Activated naive CD4-positive, alpha-beta T cell treated with anti-CD3 and anti-CD28 coated beads, Interleukin-2, amount 50 U/mL, for 16 hours (primary cell): ENCODE measurements at regions not wholly inside any gene's neighbourhood (a gene's known extent, or its start where the extent isn't known, plus 50 kb on each side); places are given as distances from the start of the nearest gene placed in this dataset.
"Not testable (repeated sequence)": the region's sequence is repeated elsewhere in the genome, so short reads cannot be mapped to it uniquely, and the experiment has no call there.

Source experiments
- DNase-seq: peaks from one replicate; pipeline ENCODE4 v3.0.0-alpha.2; 2020

DNA sequence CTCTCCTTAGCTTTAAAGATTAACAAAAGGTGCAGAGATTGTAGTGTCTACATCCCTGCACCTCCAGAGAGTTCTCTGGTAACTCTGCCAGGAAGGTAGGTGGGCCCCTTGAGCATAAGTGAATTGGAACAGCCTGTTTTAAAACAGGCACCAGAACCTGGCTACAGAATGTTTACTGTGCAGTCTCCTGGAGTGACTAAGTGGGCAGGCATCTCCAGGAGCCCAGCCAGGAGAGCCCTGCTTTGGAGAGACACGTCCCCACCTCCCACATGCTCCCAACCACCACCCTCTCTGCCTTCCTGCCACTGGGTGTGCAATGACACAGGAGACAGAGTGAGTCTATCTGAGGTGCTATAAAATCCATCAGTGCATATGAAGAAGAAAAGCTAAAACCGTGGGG, 110.3 kb upstream of the EYA4 start:
- DNase-seq = no peak

DNA sequence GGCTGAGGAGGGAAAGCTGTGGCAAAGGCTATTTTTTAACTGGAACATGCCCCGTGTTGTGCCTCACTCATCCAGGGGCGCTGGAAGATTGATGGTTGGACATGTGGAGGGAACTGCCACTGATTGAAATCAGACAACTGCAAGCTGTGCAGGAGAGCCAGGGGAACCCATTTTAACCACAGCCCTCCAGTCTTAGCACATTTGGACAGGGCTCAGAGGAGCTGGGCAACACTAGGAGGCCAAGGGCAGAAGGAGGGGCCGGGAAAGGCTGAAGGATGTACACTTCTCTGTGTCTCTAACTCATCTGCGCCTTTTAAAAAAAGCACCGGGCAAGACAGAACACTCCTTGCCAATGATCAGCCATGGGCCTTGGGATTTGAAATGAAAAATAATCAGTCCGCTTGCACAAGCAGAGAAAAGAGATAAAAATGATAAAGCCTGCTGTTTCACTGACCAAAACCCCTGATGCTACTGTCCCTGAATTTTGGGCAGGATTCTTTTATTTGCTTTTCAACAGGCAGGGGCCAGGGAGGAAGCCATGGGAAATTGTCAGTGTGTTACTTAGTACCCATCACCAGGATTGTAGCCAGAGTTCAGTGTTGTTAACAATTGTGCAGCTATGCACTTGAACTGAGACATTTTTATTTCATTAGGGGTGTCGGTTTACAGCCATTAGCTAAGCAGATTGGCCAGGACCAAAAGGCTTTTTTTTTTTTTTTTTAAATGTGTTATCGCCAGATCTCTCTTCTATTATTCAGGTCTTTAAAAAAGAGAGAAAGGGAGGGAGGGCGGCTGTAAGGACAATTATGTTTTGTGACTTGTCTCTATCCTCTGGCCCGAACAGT, 109.3 kb upstream of the EYA4 start:
- DNase-seq = no peak

GRCh38 chr6:133132466-133132971, 108.6 kb upstream of the EYA4 start:
- no peak for DNase-seq

- no peak for DNase-seq
Measured at GRCh38 chr6:133136177-133136880, 104.8 kb upstream of the EYA4 start.

DNA sequence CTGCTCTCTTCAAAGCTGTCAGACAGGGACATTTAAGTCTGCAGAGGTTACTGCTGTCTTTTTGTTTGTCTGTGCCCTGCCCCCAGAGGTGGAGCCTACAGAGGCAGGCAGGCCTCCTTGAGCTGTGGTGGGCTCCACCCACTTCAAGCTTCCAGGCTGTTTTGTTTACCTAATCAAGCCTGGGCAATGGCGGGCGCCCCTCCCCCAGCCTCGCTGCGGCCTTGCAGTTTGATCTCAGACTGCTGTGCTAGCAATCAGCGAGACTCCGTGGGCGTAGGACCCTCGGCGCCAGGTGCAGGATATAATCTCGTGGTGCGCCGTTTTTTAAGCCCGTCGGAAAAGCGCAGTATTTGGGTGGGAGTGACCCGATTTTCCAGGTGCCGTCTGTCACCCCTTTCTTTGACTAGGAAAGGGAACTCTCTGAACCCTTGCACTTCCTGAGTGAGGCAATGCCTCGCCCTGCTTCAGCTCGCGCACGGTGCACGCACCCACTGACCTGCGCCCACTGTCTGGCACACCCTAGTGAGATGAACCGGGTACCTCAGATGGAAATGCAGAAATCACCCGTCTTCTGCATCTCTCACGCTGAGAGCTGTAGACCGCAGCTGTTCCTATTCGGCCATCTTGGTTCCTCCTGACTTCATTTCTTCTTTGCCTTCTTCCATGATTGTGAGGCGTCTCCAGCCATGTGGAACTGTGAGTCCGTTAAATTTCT, 93.5 kb upstream of the EYA4 start:
- DNase-seq = not testable (repeated sequence)

DNA sequence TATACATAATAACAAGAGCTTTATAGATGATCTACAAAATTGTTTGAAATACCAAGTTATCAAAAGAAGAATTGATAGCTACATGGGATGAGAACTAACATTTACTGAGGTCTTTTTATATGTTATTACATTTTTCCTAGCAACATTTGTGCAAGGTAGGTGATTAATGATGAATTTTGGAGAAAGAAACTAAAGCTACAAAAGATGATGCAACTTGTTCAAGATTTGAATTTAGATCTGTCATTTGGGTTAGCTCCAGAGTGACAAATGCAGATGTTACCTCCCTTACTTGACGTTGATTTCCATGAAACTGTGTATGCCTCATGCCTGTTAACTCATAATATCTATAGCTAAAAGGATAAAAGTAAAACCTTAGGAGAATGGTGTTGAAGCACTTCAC, 84.5 kb upstream of the EYA4 start:
- DNase-seq = no peak

DNA sequence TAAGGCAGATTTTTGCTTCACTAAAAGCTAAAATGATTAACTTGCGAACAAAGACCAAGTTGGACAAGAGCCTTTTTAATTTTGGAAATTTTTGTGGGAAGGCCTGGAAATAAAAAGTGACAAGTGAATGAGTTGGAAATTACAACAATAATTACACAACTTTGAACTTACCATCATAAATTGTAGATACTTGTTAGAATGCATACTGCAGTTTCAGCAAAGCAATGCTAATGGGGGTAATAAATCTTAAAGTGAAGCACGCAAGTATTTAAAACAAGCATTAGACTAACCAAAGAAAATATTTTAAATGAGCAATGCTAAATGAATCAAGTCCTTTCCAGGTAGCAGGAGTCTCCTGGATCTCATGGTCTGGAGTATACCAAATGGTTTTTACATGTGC, 83.2 kb upstream of the EYA4 start:
- no peak for DNase-seq

DNA sequence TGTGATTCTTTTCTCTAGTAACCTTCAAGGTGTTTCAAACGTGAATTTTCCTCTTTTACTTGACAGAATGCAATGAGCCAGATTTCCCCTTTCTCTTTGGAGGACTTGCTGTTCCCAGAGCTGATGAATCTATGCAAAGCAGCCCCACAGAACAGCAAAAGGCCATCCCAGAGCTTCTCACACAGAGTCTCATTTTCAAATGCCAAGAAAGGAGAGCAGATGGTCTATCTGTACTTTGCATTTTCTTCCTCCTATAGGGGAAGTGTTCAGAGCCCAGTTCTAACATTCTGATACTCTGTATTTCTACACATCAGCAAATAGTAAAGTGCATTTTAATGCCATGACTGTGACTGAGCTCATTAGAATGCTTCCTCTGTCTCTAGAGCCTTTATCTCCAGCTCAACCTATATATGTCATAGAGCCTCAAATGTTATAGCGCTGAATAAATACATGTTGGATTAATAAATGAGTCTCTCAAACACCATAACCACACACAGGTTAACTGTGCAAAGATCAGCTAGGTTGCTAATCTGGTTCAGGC, 81.8 kb upstream of the EYA4 start:
- no peak for DNase-seq

- DNase-seq = no peak
Measured at GRCh38 chr6:133160536-133160935, 80.6 kb upstream of the EYA4 start.

DNA sequence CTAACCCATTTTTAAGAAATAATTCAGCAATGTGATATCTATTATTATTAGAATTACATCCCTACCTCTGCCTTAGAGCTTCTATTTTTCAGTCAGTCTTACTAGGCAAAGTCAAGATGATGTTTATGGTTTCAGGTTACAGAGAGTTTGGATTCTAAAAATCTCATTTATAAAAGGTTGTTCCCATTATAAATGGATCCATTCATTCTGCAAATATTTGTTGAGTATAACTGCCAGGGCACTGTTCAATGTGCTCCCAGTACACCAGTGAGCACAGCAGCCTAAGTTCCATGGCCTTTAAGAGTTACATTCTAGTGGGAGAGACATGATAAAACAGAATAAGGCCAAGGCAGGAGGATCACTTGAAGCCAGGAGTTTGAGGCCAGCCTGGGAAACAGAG, 75.9 kb upstream of the EYA4 start:
- no peak for DNase-seq

GRCh38 chr6:133166766-133167165, 74.4 kb upstream of the EYA4 start:
- no peak for DNase-seq

GRCh38 chr6:133169901-133170300, 71.3 kb upstream of the EYA4 start:
- no peak for DNase-seq

DNA sequence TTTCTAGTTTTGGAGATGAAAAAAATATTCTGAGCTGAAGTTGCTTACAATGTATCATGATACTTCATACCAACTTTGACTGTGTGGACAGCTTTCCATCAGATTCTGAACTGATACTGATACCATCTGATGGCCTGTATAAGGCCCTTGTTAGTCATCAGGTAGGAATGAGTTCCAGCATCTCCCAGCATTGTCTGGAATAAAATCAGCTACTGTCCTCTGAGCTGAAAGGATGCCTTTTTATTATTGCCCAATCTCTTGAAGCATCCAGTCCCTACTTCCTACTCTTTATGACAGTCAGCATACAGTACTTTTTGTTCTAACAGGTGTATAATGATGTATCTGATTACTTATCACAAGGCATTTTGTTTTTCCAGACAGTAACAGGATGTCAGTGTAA, 70.6 kb upstream of the EYA4 start:
- DNase-seq = no peak

GRCh38 chr6:133171989-133172604, 69.1 kb upstream of the EYA4 start:
- no peak for DNase-seq

DNA sequence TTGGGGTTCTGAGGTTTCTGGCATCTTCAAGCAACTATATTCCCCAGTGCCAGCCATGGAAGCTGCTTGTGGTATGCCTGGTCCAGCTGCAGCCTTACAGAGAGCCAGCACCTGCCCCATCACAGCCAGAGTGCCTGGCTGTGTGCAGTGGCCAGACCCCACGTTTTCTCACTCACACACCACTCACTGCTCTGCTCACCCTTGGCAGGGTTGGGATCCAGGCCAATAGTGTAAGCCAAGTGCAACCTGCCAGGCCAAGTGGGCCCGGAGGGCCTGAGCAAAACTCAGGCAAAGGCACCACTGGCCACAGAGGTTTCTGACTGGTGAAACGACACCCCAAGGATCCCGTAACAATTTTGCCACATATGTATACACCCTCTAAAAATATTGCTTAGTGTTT, 67.9 kb upstream of the EYA4 start:
- DNase-seq = no peak

DNA sequence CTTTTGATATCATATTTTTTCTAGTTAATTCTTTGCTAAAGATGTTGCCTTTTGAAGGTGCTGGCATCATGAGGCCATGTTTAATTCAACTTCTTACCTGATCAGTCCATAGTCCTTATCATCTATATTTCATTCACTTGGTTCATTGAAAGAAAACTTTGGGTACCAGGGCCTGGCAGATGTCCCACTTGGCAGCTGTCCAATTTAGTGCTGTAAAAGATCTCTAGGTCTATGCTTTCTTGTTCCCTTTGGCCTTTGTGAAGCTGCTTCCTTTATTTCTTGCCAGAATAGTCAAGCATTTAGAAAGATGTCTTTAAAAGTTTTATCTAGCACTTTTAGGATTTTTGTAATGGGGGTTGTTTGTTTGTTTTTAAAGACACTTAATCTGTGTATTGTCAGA, 61.7 kb upstream of the EYA4 start:
- DNase-seq = no peak

DNA sequence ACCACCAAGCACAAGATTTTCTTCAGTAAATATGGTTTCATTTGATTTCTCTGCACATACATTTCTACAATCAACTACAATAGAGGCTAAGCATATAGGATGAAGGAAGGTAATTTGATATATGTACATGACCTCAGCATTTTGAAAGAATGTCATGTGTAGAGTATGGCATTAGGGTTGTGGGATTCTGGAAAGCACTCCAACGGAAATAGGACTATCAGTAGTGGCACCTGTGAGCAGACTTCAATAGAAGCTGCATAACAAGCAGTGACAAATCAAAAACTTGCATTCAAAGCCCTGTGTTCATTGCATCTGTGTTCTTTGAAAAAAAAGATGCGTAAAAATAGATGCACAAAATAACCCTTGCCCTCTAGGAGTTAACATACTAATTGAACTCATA, 57.5 kb upstream of the EYA4 start:
- DNase-seq = no peak

DNA sequence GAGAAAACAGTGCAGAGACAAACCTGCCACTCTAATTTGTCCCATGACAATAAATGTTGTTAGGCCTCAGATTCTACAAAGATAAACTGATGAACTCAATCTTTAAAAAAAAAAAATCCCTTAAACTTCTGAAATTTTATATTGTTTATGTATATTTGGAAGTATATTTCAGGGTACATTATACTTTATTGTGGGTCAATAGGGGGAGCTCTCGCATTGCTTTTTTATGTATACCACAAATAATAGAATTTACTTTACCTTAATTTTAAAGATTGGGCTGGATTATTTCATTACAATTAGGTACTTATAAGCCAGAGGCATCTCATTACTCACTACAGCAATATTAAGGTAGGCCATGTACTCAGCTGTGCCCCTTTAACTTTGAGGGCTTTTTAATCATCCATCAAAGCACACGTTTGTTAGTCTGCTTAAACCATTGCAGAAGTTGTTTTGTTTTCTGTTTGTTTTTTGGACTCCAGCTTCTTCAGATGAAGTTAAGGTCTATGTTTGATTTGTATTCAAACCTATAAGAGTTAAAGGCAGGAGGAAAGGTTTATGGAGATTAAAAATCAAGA, 56.3 kb upstream of the EYA4 start:
- DNase-seq = no peak

DNA sequence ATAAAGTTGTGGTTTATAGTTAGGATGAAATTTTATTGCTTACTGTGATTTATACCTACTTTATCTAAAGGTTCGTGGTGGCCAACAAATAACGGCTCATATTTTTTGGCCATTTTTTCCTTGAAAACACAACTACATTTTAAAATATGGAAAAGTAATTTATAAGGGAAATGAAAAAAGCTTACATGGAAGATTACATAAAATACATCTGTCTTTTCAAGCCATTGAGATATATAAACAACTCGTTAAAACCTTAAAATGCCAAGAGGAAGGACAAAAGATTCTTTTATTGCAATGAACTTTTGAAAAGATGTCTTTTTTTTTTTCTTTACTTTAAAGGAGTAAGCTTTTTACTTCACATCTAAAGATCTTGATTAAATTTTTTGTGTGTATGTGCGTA, 55.4 kb upstream of the EYA4 start:
- no peak for DNase-seq

- DNase-seq = no peak
Measured at GRCh38 chr6:133187114-133187513, 54.0 kb upstream of the EYA4 start.

DNA sequence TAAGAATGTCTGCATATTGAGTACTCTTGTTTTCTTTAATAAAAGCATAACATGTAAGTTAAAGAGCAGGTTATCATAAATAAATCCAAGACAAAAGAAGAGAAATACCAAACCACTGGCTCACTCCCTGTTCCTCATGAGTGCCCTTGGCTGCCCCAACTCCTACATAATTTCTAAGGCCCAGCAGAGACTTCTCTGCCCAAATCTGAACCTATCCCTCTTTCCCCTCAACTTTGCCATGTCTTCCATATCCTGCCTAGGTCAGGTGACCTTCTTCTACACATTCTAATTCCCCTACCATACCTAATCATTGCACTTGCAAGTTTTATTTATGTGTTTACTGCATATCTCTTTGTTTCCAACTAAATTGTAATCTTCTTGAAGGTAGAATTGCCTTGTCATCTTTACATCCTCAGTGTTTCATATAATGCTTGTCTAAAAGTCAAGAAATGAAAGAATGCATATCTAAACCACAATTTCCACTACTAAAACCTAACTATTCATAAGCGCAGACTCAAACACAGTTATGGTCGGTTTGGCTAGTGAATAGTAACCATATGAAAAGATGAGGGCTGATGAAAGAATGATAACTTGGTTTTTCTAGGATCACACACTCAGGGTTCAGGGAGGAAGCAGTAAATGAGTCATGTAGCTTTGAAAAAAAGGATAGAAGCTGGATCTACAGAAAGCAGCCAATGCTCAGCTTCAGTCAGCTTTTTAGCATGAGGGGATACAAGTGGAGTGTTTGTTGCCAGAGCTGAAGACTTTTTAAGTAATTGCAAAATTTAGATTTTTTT, 53.3 kb upstream of the EYA4 start:
- DNase-seq = no peak

DNA sequence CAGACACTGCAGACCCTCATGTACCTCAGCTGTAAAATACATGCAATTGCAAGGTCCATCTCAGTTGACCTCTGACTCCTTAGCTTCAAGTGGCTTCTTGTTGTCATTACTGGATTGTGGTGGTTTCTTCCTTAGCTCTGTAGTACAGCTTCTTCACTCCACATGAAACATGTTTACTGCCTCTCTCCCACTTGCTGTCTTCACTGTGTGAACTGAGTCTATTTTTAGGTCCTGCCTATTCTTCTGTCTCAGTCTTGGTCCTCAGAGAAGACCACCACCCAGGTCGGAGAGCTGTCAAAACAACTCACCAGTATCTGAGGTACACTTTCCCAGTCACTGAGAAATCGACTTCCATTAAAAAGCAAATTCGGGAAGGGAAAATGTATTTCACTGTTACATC, 50.2 kb upstream of the EYA4 start:
- no peak for DNase-seq
